GM12878 (cell line): ENCODE measurements at regions not wholly inside any gene's neighbourhood (a gene's known extent, or its start where the extent isn't known, plus 50 kb on each side); places are given as distances from the start of the nearest gene placed in this dataset.

Experiments
- CTCF ChIP-seq, 3 experiments: IDR thresholded peaks in 2 of 3; conservative IDR thresholded peaks in 1 of 3; 2 replicates each; pipeline ENCODE4 v1.5.1; 2011; ENCODE audit warnings: low read depth in 3 of 3, low read length in 3 of 3, mild to moderate bottlenecking in 3 of 3, control low read depth in 2 of 3, moderate library complexity in 2 of 3, inconsistent platforms in 1 of 3, mixed read lengths in 1 of 3; ENCODE audit not compliant: control insufficient read depth in 2 of 3, insufficient read depth in 1 of 3; ENCODE audit errors: extremely low read depth in 1 of 3
- ELK1 ChIP-seq: IDR thresholded peaks from 2 replicates; pipeline ENCODE4 v1.6.1; 2012; ENCODE audit warnings: low read depth, low read length, improper control_type of control experiment
- FOXM1 ChIP-seq: IDR thresholded peaks from 2 replicates; pipeline ENCODE4 v1.6.1; 2012; ENCODE audit warnings: low read depth, mild to moderate bottlenecking, inconsistent platforms, low read length, moderate library complexity
- HDAC2 ChIP-seq: fragments of 200-600 bp; sonication (generic); IDR thresholded peaks from 2 replicates; pipeline ENCODE4 v1.6.1; 2017
- NFYB ChIP-seq: IDR thresholded peaks from 2 replicates; pipeline ENCODE4 v1.6.1; 2011; ENCODE audit warnings: low read depth, mild to moderate bottlenecking, low read length, improper control_type of control experiment, moderate library complexity; ENCODE audit not compliant: insufficient read depth
- TAF1 ChIP-seq: IDR thresholded peaks from 2 replicates; pipeline ENCODE4 v1.6.1; 2011; ENCODE audit warnings: mild to moderate bottlenecking, low read depth, low read length, borderline replicate concordance

- TF ChIP-seq HDAC2 = no peak
- no peak for TF ChIP-seq CTCF (IDR thresholded peaks at IDR 0.05 in 2 of 3, conservative IDR thresholded peaks at IDR 0.05 in 1 of 3; ENCODE audit: control insufficient read depth in 2 of 3, extremely low read depth in 1 of 3, insufficient read depth in 1 of 3, low read depth in 3 of 3, low read length in 3 of 3)
- no peak for TF ChIP-seq TAF1
- no peak for TF ChIP-seq ELK1
- no peak for TF ChIP-seq NFYB
- no peak for TF ChIP-seq FOXM1
Measured at GRCh38 chr5:28822071-28822470, 1783.7 kb upstream of the CDH9 start.
